IPS-NIHi11 (cell line): ENCODE measurements at regions not wholly inside any gene's neighbourhood (a gene's known extent, or its start where the extent isn't known, plus 50 kb on each side); places are given as distances from the start of the nearest gene placed in this dataset.

Source experiments
- DNase-seq: peaks from one replicate; pipeline ENCODE4 v3.0.0; 2012; ENCODE audit warnings: mixed read lengths, low spot score

DNA sequence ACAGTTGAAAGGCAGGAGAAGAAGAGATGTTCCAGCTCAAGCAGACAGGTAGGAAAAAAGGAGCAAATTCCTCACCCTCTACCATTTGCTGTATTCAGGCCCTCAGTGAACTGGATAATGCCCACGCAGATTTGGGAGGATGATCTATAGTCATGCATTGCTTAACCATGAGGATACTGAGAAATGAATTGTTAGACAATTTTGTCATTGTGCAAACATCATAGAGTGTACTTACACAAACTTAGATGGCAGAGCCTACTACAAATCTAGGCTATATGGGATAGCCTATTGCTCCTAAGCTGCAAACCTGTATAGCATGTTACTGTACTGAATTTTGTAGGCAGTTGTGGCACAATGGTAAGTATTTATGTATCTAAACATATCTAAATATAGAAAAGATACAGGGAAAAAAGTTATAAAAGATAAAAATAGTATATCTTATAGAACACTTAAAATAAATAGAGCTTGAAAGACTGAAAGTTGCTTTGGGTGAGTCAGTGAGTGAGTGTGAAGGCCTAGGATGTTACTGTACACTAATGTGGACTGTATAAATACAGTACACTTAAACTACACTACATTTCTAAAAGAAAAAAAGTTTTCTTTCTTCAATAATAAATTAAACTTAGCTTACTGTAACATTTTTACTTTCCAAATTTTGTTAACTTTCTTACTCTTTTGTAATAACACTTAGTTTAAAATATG, 672.3 kb downstream of the UTRN start:
- DNase-seq = no peak

DNA sequence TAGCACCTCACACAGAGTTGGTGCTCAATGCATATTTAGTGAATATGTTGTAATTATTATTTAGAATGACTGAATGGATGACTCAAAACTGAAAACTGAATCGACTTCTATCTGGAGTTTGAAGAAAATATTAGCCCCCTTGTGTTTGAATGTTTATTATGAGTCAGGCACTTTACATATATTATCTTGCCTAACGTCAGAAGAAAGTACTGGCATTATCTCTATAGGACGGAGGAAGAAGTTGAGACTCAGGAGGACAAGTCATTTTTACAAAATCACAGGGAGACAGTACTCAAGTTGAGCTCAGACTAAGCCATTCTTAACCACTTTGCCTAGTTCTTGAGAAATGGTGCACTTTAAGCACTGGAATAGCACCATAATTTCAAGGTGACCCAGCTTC, 684.0 kb downstream of the UTRN start:
- DNase-seq = no peak

DNA sequence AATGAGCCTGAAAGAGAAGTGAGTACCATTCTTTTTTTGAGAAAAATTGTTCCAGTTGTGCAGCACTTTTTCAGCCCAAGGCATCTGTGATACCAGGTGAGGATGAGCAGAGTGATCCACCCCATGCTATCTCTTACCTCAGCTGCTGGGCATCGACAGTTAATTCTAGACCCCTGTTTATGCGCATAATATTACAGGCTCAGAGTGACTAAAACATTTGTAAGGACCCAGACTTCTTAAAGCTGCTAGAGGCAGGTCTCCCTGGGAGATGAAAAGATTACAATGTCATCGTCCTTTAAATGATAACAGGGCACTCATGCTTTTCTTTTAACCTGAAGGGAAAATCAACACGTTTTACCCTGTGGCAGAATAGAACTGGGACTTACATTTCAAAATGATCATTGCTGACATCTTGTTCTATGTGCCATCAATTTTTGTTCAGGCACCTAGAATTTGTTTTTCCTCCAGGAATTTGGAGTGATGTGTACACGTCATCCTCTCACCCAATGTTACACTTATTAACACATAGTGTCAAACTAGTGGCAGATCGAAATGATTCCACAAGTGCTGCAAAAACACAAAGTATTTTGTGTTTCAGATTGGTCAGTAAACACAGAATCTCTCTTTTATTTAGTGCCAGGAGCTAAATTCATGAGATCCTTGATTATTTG, 684.6 kb downstream of the UTRN start:
- DNase-seq = no peak

DNA sequence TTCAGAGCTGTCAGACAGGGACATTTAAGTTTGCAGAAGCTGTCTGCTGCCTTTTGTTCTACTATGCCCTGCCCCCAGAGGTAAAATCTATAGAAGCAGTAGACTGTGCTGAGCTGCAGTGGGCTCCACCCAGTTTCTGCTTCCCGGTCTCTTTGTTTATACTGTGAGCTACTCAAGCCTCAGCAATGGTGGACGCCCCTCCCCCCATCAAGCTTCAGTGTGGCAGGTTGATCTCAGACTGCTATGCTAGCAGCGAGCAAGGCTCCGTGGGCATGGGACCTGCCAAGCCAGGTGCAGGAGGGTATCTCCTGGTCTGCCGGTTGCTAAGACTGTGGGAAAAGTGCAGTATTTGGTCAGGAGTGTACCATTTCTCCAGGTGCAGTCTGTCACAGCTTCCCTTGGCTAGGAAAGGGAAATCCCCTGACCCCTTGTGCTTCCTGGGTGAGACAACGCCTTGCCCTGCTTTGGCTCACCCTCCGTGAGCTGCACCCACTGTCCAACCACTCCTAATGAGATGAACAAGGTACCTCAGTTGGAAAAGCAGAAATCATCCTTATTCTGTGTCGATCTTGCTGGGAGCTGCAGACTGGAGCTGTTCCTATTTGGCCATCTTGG, 692.2 kb downstream of the UTRN start:
- DNase-seq = peak; percentile 53

DNA sequence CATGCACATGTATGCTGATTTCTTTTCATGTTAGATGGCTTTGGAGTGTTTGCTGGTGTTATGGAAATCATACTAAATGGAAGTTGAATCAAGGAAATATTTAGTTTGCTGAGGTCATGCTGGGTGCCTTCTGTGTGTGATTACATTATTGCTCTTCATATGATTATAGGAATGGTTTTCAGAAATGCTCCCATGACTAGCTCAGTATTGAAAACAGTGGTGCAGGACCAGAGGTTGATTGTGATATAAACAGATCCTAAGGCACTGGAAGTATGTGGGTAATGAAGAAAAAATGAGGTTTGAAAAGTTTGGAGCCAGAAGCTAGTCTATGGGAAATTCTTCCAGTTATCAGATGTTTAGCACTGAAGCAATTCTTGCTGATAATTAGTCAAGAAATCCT, 693.1 kb downstream of the UTRN start:
- DNase-seq = no peak

DNA sequence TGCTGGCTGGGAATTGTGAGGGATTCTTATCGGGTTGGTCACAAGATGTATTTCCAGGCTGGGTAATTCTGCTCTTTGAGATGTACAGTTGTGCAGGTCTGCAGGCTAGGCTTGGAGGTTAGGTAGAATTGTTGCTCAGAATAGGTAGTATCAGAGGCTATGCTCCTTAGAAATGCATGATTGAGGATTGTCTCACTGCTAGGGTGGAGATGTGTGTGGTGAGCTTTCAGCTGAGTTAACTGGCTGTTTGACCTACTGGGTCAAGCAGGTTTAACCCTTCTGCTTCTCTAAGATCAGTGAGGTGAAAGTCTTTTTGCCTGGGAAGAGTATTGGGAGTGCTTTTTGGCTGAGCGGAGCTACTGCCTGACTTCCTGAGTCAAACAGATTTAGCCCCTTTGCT, 701.1 kb downstream of the UTRN start:
- no peak for DNase-seq

DNA sequence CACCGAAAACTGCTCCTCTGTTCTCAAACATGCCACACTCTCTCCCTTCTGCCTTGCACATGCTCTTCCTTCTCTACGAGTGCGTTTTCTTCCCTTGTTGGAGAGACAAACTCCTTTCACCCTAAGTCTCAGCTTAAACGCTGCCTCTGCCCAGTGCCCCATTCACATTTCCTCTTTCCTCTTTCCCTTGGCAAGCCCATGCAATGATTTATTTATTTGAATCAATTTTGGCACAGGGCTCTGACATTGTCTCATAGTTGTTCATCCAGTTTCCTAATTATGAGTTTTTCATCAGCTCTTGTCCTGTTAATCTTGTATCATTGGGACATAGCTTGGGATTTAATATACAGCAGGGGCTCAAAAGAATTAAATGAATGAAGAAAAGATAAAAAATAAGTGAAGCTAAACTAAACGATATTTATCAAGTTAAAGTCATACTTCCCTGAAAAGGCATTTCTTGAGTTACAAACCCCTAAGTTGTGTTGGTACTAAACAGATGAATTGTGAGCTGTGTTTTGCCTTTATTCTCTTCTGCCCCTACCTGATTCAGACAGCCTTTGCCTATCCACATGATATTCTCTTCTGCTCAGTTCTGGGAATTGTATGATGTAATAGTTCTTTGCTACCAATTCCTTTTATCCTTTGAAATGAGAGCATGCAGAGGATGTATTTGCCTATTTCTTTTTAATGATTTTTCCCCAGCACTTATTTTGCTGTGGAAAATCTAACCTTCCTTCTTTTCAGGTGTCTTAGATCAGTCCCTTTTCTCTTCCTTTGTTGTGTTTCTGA, 704.4 kb downstream of the UTRN start:
- DNase-seq = no peak

DNA sequence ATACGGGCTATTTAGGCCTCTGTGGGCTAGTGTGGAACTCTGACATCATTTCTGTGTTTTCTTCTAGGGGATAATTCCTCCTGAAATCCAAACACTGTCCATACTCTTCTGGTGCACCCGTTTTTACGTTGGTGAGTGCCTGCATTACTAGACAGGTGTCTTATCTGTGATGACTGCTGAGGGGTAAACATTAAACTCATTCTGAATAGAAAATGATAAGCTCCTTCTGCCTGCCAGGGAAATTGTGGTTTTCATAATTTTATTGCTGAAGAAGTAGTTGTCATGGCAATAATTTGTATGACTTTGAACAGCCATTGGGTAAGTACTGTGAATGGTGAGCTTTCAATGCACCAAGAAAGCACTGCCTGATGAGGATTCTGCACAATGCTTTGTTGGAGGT, 705.6 kb downstream of the UTRN start:
- DNase-seq = no peak

DNA sequence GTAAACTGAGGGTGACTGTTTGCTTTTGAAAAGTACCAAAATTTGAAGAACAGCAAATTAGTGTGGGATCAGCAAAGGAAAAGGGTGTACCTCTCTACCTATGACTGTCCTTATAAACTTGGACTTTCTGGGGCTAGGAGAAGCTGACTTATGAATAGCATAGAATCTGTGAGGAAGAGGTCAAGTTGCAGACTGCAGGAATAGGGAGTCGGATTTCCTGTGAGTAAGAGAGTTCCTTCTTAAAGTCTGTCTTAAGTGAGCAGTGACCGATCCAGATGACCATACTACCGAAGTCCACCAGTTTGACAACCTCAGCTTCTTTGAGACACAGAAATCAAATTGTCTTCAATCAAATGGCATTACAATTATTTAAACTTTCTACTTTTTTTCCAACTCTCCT, 708.7 kb downstream of the UTRN start:
- no peak for DNase-seq

DNA sequence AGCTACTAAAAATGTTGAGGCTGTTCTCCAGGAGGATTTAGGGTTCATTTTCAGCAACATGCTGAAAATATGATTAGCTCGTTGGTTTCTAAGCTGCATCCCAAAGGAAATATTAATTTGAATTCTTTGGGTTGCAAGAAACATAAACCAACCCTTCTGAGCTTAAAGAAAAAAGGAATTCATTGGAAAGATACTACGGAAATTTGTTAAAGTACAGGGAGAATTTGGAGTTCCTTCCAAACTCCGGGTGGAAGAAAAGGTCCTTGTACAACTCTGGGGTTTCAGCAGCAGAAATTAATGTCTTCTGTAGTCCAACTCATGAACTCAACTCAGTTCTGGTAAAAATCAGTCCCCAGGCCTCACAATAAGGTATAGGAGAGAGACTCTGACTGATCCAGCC, 712.9 kb downstream of the UTRN start:
- DNase-seq = no peak

DNA sequence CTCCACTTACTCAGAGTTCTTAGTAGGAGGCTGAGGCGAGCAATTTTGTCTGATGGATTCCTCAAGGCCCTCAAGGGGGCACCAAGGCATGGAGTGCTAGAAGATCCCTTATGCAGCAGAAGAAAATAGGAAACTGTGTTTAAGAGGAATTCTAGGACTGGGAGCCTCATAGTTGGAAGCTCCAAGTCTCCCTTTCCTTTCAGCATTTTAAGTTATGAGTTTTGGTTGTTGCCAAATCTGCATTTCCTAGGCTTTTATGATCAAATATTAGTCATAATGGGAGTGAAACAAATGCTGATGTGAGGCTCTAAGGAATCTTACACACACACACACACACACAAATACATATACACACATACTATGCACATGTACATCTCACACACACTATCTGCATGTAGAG, 714.0 kb downstream of the UTRN start:
- no peak for DNase-seq

DNA sequence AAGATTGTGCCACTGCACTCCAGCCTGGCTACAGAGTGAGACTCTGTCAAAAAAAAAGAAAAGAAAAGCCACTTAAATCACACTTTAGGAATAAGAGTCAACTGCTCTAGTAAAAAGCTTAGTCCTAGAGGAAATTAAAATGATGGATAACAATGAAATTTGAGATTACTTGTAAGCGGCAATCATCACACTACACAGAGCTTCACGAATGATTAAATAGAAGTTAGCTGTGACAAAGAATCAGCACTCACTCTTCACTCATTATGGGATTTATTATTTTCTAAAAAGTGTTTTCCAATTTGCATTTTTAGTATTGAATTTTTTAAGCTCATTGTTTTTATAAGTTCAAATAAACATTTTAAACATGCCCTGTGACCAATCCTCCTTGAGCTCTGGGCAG, 718.0 kb downstream of the UTRN start:
- DNase-seq = no peak

DNA sequence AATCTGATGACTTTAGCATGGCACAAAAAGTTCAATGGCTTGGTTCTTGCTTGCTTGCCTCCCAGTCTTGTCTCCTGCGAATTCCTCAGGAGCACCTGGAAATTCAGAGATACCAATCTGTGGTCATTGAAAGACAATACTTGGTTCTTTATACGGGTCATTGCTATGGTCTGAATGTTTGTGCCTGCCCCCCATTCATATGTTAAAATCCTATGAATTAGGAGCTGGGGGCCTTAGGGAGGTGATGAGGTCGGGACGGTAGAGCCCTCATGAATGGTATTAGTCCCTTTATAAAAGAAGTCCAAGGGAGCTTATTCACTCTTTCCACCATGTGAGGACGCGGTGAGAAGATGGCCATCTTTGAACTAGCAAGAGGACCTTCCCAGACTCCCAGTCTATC, 721.8 kb downstream of the UTRN start:
- no peak for DNase-seq

DNA sequence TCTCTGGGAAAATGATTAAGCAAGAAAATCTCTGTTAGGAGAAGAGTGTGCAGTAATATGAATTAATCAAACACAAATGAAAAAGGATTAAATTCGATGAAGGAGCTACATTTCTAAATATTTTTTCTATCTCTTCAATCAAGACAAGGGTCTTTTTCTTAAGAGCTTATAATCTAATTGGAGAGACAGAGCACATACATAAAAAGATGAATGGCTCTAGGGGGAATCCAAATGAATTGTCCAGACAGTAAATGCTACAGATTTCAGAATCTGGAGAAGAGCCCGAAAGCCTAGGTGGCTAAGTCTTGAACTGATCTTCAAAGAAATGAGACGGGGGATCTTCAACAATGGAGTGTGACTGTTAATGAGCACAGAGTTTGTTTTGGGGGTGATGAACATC, 723.6 kb downstream of the UTRN start:
- DNase-seq = no peak

DNA sequence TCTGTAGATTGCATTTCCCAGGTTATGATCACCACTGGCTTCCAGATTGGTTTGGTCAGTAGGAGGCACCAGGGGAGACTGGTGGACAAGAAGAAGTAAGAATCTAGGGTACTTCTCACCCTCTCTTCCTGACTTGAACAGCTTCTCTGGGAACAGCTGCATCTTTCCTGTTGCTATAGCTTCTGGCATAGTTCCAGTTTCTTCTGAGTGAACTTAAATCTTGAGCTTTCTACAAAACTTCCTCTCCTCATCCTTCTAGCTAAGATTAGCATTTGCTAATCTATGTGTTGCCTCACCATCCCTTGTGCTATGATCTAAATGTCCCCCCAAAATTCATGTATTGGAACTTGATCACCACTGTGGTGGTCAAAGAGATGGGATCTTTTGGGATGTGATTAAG, 724.6 kb downstream of the UTRN start:
- no peak for DNase-seq

DNA sequence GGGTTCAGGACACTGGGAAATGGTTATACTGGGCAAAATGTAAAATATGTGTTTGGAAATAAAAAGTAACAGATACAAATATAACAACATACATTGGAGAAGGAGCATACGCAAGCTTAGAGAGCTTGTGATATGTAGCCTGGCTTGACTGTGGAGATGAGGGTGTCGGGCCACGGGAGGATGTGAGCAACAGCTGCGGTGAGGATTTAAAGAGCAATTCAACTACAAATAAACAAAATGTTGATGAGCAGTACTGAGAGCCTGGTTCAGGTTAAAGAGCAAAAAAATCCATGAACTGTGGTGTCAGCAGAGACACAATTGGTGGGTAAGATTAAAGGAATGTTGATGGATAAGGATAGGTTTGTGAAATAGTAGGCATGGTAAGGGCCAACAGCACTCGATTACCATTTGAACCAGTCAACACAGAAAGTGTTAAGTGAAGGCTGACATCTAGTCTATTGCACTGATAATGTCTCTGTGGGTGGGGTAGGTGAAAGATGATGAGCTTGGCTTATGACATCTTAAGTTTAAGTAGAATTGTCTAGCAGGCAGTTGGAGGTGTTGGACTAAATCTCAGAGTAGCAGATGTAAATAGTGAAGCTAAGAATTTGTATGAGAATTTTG, 723.2 kb downstream of the EPM2A start:
- no peak for DNase-seq

DNA sequence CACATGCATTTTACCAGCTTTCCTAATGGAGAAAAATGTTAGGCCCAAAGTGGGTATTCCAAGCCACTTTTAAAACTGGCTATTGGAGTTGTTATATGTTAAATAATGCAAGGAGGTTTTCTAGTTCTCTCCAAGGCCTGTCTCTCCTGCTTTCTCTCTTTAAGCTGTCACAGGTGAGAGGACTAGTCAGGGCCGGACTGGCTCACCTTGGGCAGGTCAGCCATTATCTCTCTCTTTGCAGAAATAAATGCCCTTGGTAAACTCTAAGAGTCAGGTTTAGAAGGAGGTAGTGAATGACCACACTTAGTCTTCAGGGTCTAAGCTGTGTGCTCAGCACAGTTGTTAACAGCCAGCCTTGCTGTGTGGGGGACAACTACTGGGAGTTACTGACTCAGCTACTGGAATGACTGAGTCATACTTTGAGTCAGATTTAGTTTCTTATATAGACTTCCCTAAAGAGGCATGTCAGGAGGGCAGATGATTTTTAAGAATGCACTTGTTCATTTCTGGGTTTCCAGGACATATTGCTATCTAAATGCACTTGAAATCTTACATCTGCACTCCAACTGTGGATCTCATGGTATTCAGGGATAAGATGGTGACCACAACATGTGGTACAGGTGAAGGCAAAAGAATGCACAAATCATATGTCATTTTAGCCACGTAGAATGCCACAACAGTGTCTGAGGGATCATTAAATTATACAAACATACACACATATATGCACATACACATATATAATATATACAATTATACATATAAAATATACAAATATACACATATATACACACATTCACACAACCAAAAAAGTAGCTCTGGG, 719.4 kb downstream of the EPM2A start:
- peak; percentile 20 for DNase-seq

DNA sequence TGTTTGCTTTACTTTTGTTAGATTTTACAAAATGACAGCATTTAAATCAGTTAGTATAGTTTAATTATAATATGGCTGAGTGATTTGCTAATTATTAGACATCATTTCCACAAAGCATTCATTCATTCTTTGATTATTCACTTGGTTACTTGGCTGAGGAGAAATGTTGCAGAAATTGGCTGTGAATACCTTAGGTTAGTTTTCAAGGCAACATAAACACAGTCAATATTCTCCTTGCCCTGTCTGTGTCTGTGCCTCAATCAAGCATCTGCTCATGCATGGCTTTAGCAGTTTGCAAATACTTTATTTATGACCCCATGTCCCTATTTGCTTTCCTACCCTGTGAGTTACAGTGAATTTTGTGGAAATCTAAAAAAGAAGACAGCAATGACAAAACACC, 718.3 kb downstream of the EPM2A start:
- DNase-seq = no peak

DNA sequence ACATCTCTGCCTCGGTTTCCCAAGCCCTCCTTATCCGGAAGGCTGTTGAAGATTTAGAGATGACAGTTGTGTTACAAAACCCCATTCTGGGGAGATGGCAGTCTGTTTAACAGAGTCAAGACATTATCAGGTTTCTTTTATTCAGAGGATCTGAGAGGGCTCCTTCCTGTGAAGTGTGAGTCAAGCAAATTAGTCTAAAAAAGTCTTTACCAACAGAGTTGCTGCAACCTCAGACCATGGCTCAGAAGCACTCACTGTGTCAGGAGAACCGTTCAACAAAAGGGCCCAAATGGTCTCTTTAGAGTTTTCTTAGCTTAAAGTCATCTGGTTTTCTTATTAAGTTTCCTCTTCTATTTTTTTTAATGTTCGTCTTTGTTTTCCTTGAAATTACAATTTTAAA, 717.8 kb downstream of the EPM2A start:
- DNase-seq = no peak

DNA sequence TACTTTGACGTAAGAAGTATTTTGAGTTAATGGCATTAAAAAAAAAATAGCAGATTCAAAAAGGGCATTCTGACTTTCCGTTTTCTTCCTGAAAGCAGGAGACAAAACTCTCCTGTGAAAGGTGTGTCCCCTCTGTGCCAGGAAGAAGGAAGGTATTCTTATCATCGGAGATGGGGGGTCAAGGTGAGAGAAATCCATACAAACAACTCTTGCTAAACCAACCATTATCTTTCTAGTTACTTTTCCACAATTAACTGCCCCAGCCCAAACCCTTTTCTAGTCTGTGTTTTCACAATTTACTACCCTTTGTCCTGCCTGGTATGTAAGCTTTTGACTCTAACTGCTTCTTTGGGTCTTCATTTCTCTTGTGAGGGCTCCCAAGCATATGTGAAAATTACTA, 717.3 kb downstream of the EPM2A start:
- no peak for DNase-seq

DNA sequence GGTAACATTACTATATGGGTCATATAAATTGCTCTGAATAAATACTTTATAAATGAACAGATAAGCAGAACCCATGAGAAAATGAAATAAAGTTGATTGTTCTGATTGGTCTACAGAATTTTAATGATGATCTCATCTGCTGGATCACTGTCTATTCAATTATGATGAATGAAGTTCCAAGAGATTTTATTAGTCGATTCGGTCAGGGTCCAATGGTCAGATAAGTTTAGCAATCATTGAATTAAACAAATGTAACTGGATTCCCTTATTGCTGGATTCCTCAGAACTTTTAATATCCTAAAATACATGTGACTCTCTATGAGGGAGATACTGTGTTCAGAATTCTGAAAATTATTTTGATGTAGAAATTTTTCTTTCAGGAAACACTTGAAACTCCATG, 715.2 kb downstream of the EPM2A start:
- no peak for DNase-seq

DNA sequence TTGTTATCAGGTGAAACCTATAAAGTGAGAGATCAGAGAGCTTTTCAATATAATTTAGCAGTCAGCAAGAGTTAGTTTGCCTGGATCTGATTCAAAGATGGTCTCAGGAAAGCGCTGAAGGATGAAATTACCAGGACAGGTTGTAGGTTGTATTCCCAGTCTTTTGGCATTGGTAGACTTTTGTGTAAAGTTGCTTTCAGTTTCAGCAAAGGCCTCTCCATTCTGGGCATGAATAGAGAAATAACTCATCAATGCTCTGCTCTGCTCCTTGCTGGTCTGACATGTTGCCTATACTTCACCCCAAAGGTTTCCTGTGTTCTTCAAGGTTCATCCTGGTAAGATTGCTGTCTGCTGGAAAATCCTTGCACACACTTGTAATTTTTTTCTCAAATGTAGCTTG, 714.8 kb downstream of the EPM2A start:
- DNase-seq = no peak
